ENCODE measurements at regions not wholly inside any gene's neighbourhood (a gene's known extent, or its start where the extent isn't known, plus 50 kb on each side); places are given as distances from the start of the nearest gene placed in this dataset.
"Not testable (repeated sequence)": the region's sequence is repeated elsewhere in the genome, so short reads cannot be mapped to it uniquely, and the experiment has no call there.

- DNase-seq, result no peak
These were observed 169.5 kb upstream of the OR13F1 start for GRCh38 chr9:104334549-104334948.

GRCh38 chr9:104339692-104340091, 164.4 kb upstream of the OR13F1 start:
- no peak for DNase-seq

GRCh38 chr9:104342552-104342951, 161.5 kb upstream of the OR13F1 start:
- DNase-seq, result no peak

GRCh38 chr9:104345061-104345460, 159.0 kb upstream of the OR13F1 start:
- DNase-seq, result no peak

- no peak for DNase-seq
These were observed 153.5 kb upstream of the OR13F1 start for GRCh38 chr9:104350541-104350940.

GRCh38 chr9:104351726-104352125, 152.3 kb upstream of the OR13F1 start:
- no peak for DNase-seq

- DNase-seq, result no peak
These were observed 142.9 kb upstream of the OR13F1 start for GRCh38 chr9:104361207-104361606.

- DNase-seq, result no peak
These were observed 141.1 kb upstream of the OR13F1 start for GRCh38 chr9:104362912-104363472.

- DNase-seq, result no peak
These were observed 136.6 kb upstream of the OR13F1 start for GRCh38 chr9:104367507-104367906.

GRCh38 chr9:104368318-104368717, 135.7 kb upstream of the OR13F1 start:
- DNase-seq, result not testable (repeated sequence)

- no peak for DNase-seq
These were observed 129.4 kb upstream of the OR13F1 start for GRCh38 chr9:104374711-104375110.

- DNase-seq, result no peak
These were observed 118.0 kb upstream of the OR13F1 start for GRCh38 chr9:104386013-104386412.

- DNase-seq, result no peak
These were observed 117.5 kb upstream of the OR13F1 start for GRCh38 chr9:104386425-104387069.

- DNase-seq, result no peak
These were observed 116.0 kb upstream of the OR13F1 start for GRCh38 chr9:104388071-104388470.

- DNase-seq, result no peak
These were observed 114.7 kb upstream of the OR13F1 start for GRCh38 chr9:104389341-104389740.

- DNase-seq, result not testable (repeated sequence)
These were observed 109.2 kb upstream of the OR13F1 start for GRCh38 chr9:104394901-104395300.

GRCh38 chr9:104412238-104412637, 91.8 kb upstream of the OR13F1 start:
- DNase-seq, result no peak

- DNase-seq, result no peak
These were observed 87.6 kb upstream of the OR13F1 start for GRCh38 chr9:104416470-104416869.

- no peak for DNase-seq
These were observed 86.8 kb upstream of the OR13F1 start for GRCh38 chr9:104417296-104417695.

GRCh38 chr9:104429031-104429546, 75.0 kb upstream of the OR13F1 start:
- DNase-seq, result no peak

- no peak for DNase-seq
These were observed 69.0 kb upstream of the OR13F1 start for GRCh38 chr9:104435059-104435458.

GRCh38 chr9:104448036-104448435, 56.0 kb upstream of the OR13F1 start:
- no peak for DNase-seq

All from stimulated activated CD4-positive, alpha-beta T cell treated with anti-CD3 and anti-CD28 coated beads, Interleukin-4, amount 100 ng/mL, for 1 hour (primary cell).